Thyroid gland (tissue), 4 donors: ENCODE measurements at regions not wholly inside any gene's neighbourhood (a gene's known extent, or its start where the extent isn't known, plus 50 kb on each side); places are given as distances from the start of the nearest gene placed in this dataset.

ENCODE experiments used
- DNase-seq, 2 donors: peaks; one replicate each; pipeline ENCODE4 v3.0.0-alpha.2; 2019
- H3K27ac ChIP-seq, 3 donors: fragments of 200-600 bp; sonication (generic); 1 replicate in 2 of 3; 2 replicates in 1 of 3; pipeline ENCODE4 v1.5.1; 2016 to 2019; ENCODE audit warnings: mild to moderate bottlenecking in 1 of 3, moderate library complexity in 1 of 3
- H3K27me3 ChIP-seq: fragments of 200-600 bp; sonication (generic); one replicate; pipeline ENCODE4 v1.5.1; 2019
- H3K36me3 ChIP-seq, 2 donors: fragments of 200-600 bp; sonication (generic); one replicate each; pipeline ENCODE4 v1.5.1; 2016 to 2019
- H3K4me1 ChIP-seq, 2 donors: fragments of 200-600 bp; sonication (generic); one replicate each; pipeline ENCODE4 v1.5.1; 2017 to 2019
- H3K4me3 ChIP-seq, 3 donors: fragments of 200-600 bp; sonication (generic); replicated peaks in 1 of 3; 1 replicate in 2 of 3; 2 replicates in 1 of 3; pipeline ENCODE4 v1.5.1; 2016; ENCODE audit warnings: mild to moderate bottlenecking in 1 of 3
- H3K9me3 ChIP-seq: fragments of 200-600 bp; sonication (generic); one replicate; pipeline ENCODE4 v1.5.1; 2017
- CTCF ChIP-seq, 6 experiments: fragments of 200-600 bp in 3 of 6; fragments of 450-650 bp in 3 of 6; sonication (generic) in 3 of 6; IDR thresholded peaks; one replicate each; pipeline ENCODE4 v1.5.1; 2016 to 2019; ENCODE audit warnings: antibody characterized with exemption in 6 of 6, mild to moderate bottlenecking in 2 of 6, inconsistent platforms in 1 of 6, moderate library complexity in 1 of 6
- POLR2A ChIP-seq, 2 donors: fragments of 450-650 bp; IDR thresholded peaks; one replicate each; pipeline ENCODE4 v1.6.1; 2017; ENCODE audit warnings: antibody characterized with exemption in 2 of 2, mild to moderate bottlenecking in 2 of 2, moderate library complexity in 1 of 2
- WGBS, 2 donors: methylation state at CpG; one replicate each; pipeline ENCODE4 v1.1.5; 2017; 5-methylcytosine and 5-hydroxymethylcytosine counted together
- intact Hi-C: fragments of 100-400 bp; cut with DNase I; formaldehyde crosslinking; loops from one replicate; pipeline ENCODE4 v1.15.1; 2023

GRCh38 chr12:112638420-112638819 is 153.1 kb upstream of the RPH3A start:
- WGBS, 2 donors: 94 to 97% methylated on average over 2 of the region's 2 CpGs
- no peak for TF ChIP-seq CTCF (IDR thresholded peaks at IDR 0.05)
- TF ChIP-seq POLR2A (IDR thresholded peaks at IDR 0.05): no peak
- Histone ChIP-seq H3K9me3 (no peaks in the 10 kb centered on the region), H3K27me3 (no peaks in the 10 kb centered on the region), H3K36me3 (no peaks in the 10 kb centered on the region), H3K4me3 (no peak overlapping the region), H3K4me1 (no peaks in the 10 kb centered on the region), H3K27ac (no peak overlapping the region)
- intact Hi-C loops: no loop called here
- DNase-seq: no peak

GRCh38 chr12:112645586-112645985 is 146.0 kb upstream of the RPH3A start:
- no peak overlapping the region for H3K27ac ChIP-seq
- no peaks in the 10 kb centered on the region for H3K36me3 ChIP-seq
- H3K27me3 ChIP-seq: no peaks in the 10 kb centered on the region
- intact Hi-C loops: no loop called here
- 65 to 67% methylated on average over 7 of the region's 7 CpGs for WGBS, 2 donors
- H3K4me3 ChIP-seq: no peak overlapping the region
- H3K4me1 ChIP-seq: no peaks in the 10 kb centered on the region
- no peak for TF ChIP-seq CTCF (IDR thresholded peaks at IDR 0.05)
- TF ChIP-seq POLR2A (IDR thresholded peaks at IDR 0.05): no peak
- DNase-seq: no peak
- H3K9me3 ChIP-seq: no peaks in the 10 kb centered on the region

- Histone ChIP-seq H3K4me3 (no peak overlapping the region), H3K36me3 (no peaks in the 10 kb centered on the region), H3K9me3 (no peaks in the 10 kb centered on the region), H3K4me1 (no peaks in the 10 kb centered on the region), H3K27me3 (no peaks in the 10 kb centered on the region), H3K27ac (no peak overlapping the region)
- intact Hi-C loops: no loop called here
- 63 to 90% methylated on average over 3 of the region's 3 CpGs for WGBS, 2 donors
- no peak for TF ChIP-seq POLR2A (IDR thresholded peaks at IDR 0.05)
- TF ChIP-seq CTCF (IDR thresholded peaks at IDR 0.05): no peak
- DNase-seq: no peak
Observed at GRCh38 chr12:112656141-112656540, 135.4 kb upstream of the RPH3A start.

GRCh38 chr12:112664569-112664968 is 127.0 kb upstream of the RPH3A start:
- TF ChIP-seq CTCF (IDR thresholded peaks at IDR 0.05) (no peak), POLR2A (IDR thresholded peaks at IDR 0.05) (no peak)
- peak in 1 of 2 donors; percentile 7 for DNase-seq
- WGBS, 2 donors: 28 to 42% methylated on average over 8 of the region's 8 CpGs
- no peaks in the 10 kb centered on the region for H3K27me3 ChIP-seq
- H3K4me3 ChIP-seq: no peak overlapping the region
- no peaks in the 10 kb centered on the region for H3K9me3 ChIP-seq
- intact Hi-C loops: no loop called here
- H3K36me3 ChIP-seq: no peaks in the 10 kb centered on the region
- H3K4me1 ChIP-seq: no peaks in the 10 kb centered on the region
- no peak overlapping the region for H3K27ac ChIP-seq

- WGBS, 2 donors: 50 to 60% methylated on average over 2 of the region's 2 CpGs
- H3K27ac ChIP-seq: no peak overlapping the region
- H3K36me3 ChIP-seq: no peaks in the 10 kb centered on the region
- H3K4me3 ChIP-seq: no peak overlapping the region
- H3K27me3 ChIP-seq: no peaks in the 10 kb centered on the region
- no peaks in the 10 kb centered on the region for H3K9me3 ChIP-seq
- intact Hi-C loops: no loop called here
- H3K4me1 ChIP-seq: no peaks in the 10 kb centered on the region
- DNase-seq: no peak
- TF ChIP-seq CTCF (IDR thresholded peaks at IDR 0.05): no peak
- TF ChIP-seq POLR2A (IDR thresholded peaks at IDR 0.05): no peak
Observed at GRCh38 chr12:112665958-112666357, 125.6 kb upstream of the RPH3A start.
